PC-9 (cell line): ENCODE measurements at regions not wholly inside any gene's neighbourhood (a gene's known extent, or its start where the extent isn't known, plus 50 kb on each side); places are given as distances from the start of the nearest gene placed in this dataset.

Source experiments
- BruUV-seq: library from RNA; stranded (reverse); fragments of 400-500 nt; replicated peaks from 2 replicates; lab custom pipeline; 2021; lab: Mats Ljungman, UMichigan
- CTCF ChIA-PET: fragments of 300-600 bp; sonication (Branson Sonifier 250); formaldehyde crosslinking; loops from one replicate; lab custom pipeline; 2022; ENCODE audit warnings: antibody characterized with exemption; lab: Charles Lee
- POLR2A ChIA-PET: fragments of 300-600 bp; sonication (Branson Sonifier 250); formaldehyde crosslinking; loops from one replicate; lab custom pipeline; 2022; ENCODE audit warnings: antibody characterized with exemption; ENCODE audit not compliant: unreplicated experiment; lab: Charles Lee
- DNase-seq, 2 experiments: peaks; one replicate each; pipeline versions ENCODE4 v3.0.0 to v3.0.0-alpha.2; 2015 to 2022; ENCODE audit warnings: mixed read lengths in 1 of 2
- H2AFZ ChIP-seq: fragments of 200-600 bp; sonication (generic); 2 replicates; pipeline ENCODE4 v1.8.1; 2017; ENCODE audit warnings: antibody characterized with exemption
- H3F3A ChIP-seq: fragments of 200-600 bp; sonication (generic); 2 replicates; pipeline ENCODE4 v1.8.1; 2017; ENCODE audit warnings: antibody characterized with exemption, mild to moderate bottlenecking, low read depth; ENCODE audit not compliant: insufficient read depth
- H3K27ac ChIP-seq: fragments of 200-600 bp; sonication (generic); 2 replicates; pipeline ENCODE4 v1.6.1; 2016; ENCODE audit warnings: mixed run types
- H3K27me3 ChIP-seq: fragments of 200-600 bp; sonication (generic); 2 replicates; pipeline ENCODE4 v1.6.1; 2016; ENCODE audit warnings: low read depth, mixed run types; ENCODE audit not compliant: insufficient read depth
- H3K36me3 ChIP-seq: fragments of 200-600 bp; sonication (generic); 2 replicates; pipeline ENCODE4 v1.6.1; 2016; ENCODE audit warnings: low read depth, mixed run types
- H3K4me1 ChIP-seq: fragments of 200-600 bp; sonication (generic); replicated peaks from 2 replicates; pipeline ENCODE4 v1.6.1; 2016; ENCODE audit warnings: mixed run types; ENCODE audit not compliant: insufficient read depth
- H3K4me2 ChIP-seq: fragments of 200-600 bp; sonication (generic); 2 replicates; pipeline ENCODE4 v1.6.1; 2017; ENCODE audit warnings: mixed run types
- H3K4me3 ChIP-seq: fragments of 200-600 bp; sonication (generic); 2 replicates; pipeline ENCODE4 v1.6.1; 2016; ENCODE audit warnings: mixed run types
- H3K79me2 ChIP-seq: fragments of 200-600 bp; sonication (generic); 2 replicates; pipeline ENCODE4 v1.6.1; 2017; ENCODE audit warnings: low read depth, mixed run types
- H3K9me2 ChIP-seq: fragments of 200-600 bp; sonication (generic); 2 replicates; pipeline ENCODE4 v1.8.1; 2017; ENCODE audit warnings: mild to moderate bottlenecking; ENCODE audit not compliant: insufficient read depth
- H3K9me3 ChIP-seq: fragments of 200-600 bp; sonication (generic); 2 replicates; pipeline ENCODE4 v1.8.1; 2016; ENCODE audit warnings: low read depth; ENCODE audit not compliant: insufficient read depth
- H4K20me1 ChIP-seq: fragments of 200-600 bp; sonication (generic); 2 replicates; pipeline ENCODE4 v1.8.1; 2017; ENCODE audit not compliant: insufficient read depth
- EZH2 ChIP-seq: fragments of 200-600 bp; sonication (generic); IDR thresholded peaks from 2 replicates; pipeline ENCODE4 v1.8.0; 2017; ENCODE audit warnings: antibody characterized with exemption, low read depth
- intact Hi-C: fragments of 100-400 bp; cut with micrococcal nuclease; formaldehyde crosslinking; loops from one replicate; pipeline ENCODE4 v1.10.0; 2022; ENCODE audit not compliant: unreplicated experiment
- TF ChIP-seq, protein P1 (sequence below): fragments of 200-600 bp; sonication (generic); conservative IDR thresholded peaks from 2 replicates; pipeline ENCODE4 v1.6.1; 2017; ENCODE audit warnings: mixed run types, antibody characterized with exemption, mild to moderate bottlenecking, moderate library complexity

DNA sequence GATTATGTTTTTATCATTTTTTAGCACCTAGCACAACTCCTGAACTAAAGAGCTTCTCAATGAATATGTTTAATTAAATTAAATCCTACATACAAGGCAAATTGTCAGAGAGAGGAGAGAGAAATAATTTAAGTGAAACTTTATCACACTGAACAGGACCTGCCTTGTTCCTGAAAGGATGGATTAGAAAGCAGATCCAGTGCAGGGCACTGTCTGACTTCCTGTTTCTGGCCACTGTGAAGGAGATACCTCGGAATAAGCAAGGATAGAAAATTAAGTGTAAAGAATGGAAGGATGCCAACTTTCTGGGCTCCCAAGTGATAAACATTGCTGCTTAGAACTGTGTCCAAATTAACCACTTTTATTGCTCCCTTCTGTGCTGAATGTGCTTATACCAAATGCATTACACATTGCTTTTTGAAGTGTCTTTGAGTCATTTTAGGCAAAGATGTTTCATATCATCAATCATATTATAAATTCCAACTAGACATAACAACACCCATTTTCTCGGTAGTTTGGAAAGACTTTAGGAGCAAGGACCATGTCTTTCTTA lies 89.1 kb upstream of the SPDL1 start:
- no peaks in the 10 kb centered on the region for H3K9me3 ChIP-seq
- no TSS peak for BruUV-seq
- H4K20me1 ChIP-seq: no peaks in the 10 kb centered on the region
- H3K36me3 ChIP-seq: no peaks in the 10 kb centered on the region
- ChIA-PET CTCF (no interaction called here), POLR2A (no interaction called here)
- no peak overlapping the region for H3K27ac ChIP-seq
- no peaks in the 10 kb centered on the region for H3K27me3 ChIP-seq
- TF ChIP-seq EZH2: no peak
- TF ChIP-seq, protein P1, sequence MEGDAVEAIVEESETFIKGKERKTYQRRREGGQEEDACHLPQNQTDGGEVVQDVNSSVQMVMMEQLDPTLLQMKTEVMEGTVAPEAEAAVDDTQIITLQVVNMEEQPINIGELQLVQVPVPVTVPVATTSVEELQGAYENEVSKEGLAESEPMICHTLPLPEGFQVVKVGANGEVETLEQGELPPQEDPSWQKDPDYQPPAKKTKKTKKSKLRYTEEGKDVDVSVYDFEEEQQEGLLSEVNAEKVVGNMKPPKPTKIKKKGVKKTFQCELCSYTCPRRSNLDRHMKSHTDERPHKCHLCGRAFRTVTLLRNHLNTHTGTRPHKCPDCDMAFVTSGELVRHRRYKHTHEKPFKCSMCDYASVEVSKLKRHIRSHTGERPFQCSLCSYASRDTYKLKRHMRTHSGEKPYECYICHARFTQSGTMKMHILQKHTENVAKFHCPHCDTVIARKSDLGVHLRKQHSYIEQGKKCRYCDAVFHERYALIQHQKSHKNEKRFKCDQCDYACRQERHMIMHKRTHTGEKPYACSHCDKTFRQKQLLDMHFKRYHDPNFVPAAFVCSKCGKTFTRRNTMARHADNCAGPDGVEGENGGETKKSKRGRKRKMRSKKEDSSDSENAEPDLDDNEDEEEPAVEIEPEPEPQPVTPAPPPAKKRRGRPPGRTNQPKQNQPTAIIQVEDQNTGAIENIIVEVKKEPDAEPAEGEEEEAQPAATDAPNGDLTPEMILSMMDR: no peak
- H3K4me1 ChIP-seq: no peaks in the 10 kb centered on the region
- H2AFZ ChIP-seq: no peak overlapping the region
- DNase-seq: no peak
- intact Hi-C loops: no loop called here
- H3K4me2 ChIP-seq: no peak overlapping the region
- no peak overlapping the region for H3K4me3 ChIP-seq
- no peaks in the 10 kb centered on the region for H3K79me2 ChIP-seq
- no peaks in the 10 kb centered on the region for H3K9me2 ChIP-seq
- no peaks in the 10 kb centered on the region for H3F3A ChIP-seq

DNA sequence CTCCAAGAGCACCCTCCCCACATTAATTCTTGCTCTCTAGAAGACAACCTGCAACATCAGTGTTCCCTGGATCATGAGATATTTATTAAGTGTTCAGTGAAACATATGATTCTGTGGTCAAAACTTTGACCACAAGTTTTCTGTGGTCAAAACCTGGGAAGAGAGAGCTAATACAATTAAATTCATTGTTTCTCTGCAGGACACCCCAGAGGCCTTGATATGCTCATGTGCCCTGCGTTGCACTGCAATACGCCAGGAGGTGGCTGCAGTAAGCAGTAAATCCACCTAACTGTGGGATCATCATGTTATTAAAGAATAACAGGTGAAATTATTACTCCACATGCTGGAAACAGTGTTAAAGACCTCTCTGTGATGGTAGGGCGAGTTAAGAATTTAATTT lies 109.3 kb upstream of the SPDL1 start:
- no peaks in the 10 kb centered on the region for H3F3A ChIP-seq
- no peak overlapping the region for H3K27ac ChIP-seq
- H3K4me3 ChIP-seq: no peak overlapping the region
- H3K27me3 ChIP-seq: no peaks in the 10 kb centered on the region
- H3K4me2 ChIP-seq: no peak overlapping the region
- H2AFZ ChIP-seq: no peak overlapping the region
- H3K36me3 ChIP-seq: no peaks in the 10 kb centered on the region
- TF ChIP-seq, protein P1: no peak
- no peak for TF ChIP-seq EZH2
- H3K79me2 ChIP-seq: no peaks in the 10 kb centered on the region
- no peak for DNase-seq
- H3K9me2 ChIP-seq: no peaks in the 10 kb centered on the region
- H4K20me1 ChIP-seq: no peaks in the 10 kb centered on the region
- intact Hi-C loops: no loop called here
- ChIA-PET CTCF (no interaction called here), POLR2A (no interaction called here)
- no peaks in the 10 kb centered on the region for H3K4me1 ChIP-seq
- no peaks in the 10 kb centered on the region for H3K9me3 ChIP-seq
- BruUV-seq: no TSS peak

DNA sequence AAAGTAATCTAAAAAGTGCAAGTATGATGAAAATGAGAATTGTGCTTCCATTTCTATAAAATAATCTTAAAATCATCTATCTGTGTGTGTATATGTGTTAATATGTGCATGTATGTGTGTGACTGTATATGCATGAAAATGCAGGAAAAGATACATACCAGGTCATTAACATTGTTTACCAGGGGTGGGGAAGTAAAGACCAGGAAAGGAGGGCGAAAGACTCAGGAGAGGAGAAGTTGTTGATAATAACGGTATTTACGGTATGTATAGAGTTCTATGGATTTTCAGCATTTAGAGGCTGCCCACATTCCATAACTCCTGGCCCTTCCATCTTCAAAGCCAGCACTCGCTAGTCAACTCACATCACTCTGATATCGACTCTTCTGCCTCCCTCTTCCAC lies 111.0 kb upstream of the SPDL1 start:
- Histone ChIP-seq H3K4me1 (no peaks in the 10 kb centered on the region), H3K9me3 (no peaks in the 10 kb centered on the region), H3K9me2 (no peaks in the 10 kb centered on the region), H3K27me3 (no peaks in the 10 kb centered on the region), H3K27ac (no peak overlapping the region), H4K20me1 (no peaks in the 10 kb centered on the region), H3K79me2 (no peaks in the 10 kb centered on the region), H3K36me3 (no peaks in the 10 kb centered on the region), H2AFZ (no peak overlapping the region), H3K4me2 (no peak overlapping the region), H3K4me3 (no peak overlapping the region), H3F3A (no peaks in the 10 kb centered on the region)
- intact Hi-C loops: no loop called here
- BruUV-seq: no TSS peak
- DNase-seq: no peak
- TF ChIP-seq, protein P1: no peak
- TF ChIP-seq EZH2: no peak
- POLR2A ChIA-PET: no interaction called here
- CTCF ChIA-PET: no interaction called here
